ENCODE measurements at regions not wholly inside any gene's neighbourhood (a gene's known extent, or its start where the extent isn't known, plus 50 kb on each side); places are given as distances from the start of the nearest gene placed in this dataset.

- DNase-seq, result no peak
Observed at GRCh38 chr7:38002689-38003088, 82.2 kb downstream of the EPDR1 start.

- no peak for DNase-seq
Observed at GRCh38 chr7:38006559-38006958, 86.1 kb downstream of the EPDR1 start.

- no peak for DNase-seq
Observed at GRCh38 chr7:38007096-38007495, 86.7 kb downstream of the EPDR1 start.

GRCh38 chr7:38013246-38013645 lies 92.8 kb downstream of the EPDR1 start:
- DNase-seq, result no peak

GRCh38 chr7:38016567-38016966 lies 96.1 kb downstream of the EPDR1 start:
- DNase-seq, result no peak

GRCh38 chr7:38017320-38017719 lies 96.9 kb downstream of the EPDR1 start:
- no peak for DNase-seq

- DNase-seq, result no peak
Observed at GRCh38 chr7:38020121-38020785, 99.8 kb downstream of the EPDR1 start.

- DNase-seq, result no peak
Observed at GRCh38 chr7:38021892-38022291, 101.5 kb downstream of the EPDR1 start.

GRCh38 chr7:38025815-38026214 lies 105.4 kb downstream of the EPDR1 start:
- DNase-seq, result no peak

- no peak for DNase-seq
Observed at GRCh38 chr7:38027884-38028455, 107.5 kb downstream of the EPDR1 start.

- no peak for DNase-seq
Observed at GRCh38 chr7:38034062-38034908, 113.8 kb downstream of the EPDR1 start.

- DNase-seq, result no peak
Observed at GRCh38 chr7:38040831-38041230, 120.4 kb downstream of the EPDR1 start.

- no peak for DNase-seq
Observed at GRCh38 chr7:38049679-38050078, 128.4 kb upstream of the STARD3NL start.

- DNase-seq, result no peak
Observed at GRCh38 chr7:38051311-38051710, 126.7 kb upstream of the STARD3NL start.

- DNase-seq, result no peak
Observed at GRCh38 chr7:38051786-38052185, 126.3 kb upstream of the STARD3NL start.

GRCh38 chr7:38052786-38053185 lies 125.3 kb upstream of the STARD3NL start:
- DNase-seq, result no peak

GRCh38 chr7:38054199-38054598 lies 123.8 kb upstream of the STARD3NL start:
- DNase-seq, result no peak

GRCh38 chr7:38057829-38058228 lies 120.2 kb upstream of the STARD3NL start:
- DNase-seq, result no peak

GRCh38 chr7:38060116-38060515 lies 117.9 kb upstream of the STARD3NL start:
- no peak for DNase-seq

- no peak for DNase-seq
Observed at GRCh38 chr7:38060637-38061036, 117.4 kb upstream of the STARD3NL start.

GRCh38 chr7:38066391-38066790 lies 111.7 kb upstream of the STARD3NL start:
- no peak for DNase-seq

- DNase-seq, result no peak
Observed at GRCh38 chr7:38068461-38068860, 109.6 kb upstream of the STARD3NL start.

- no peak for DNase-seq
Observed at GRCh38 chr7:38069052-38069451, 109.0 kb upstream of the STARD3NL start.

GRCh38 chr7:38070718-38071117 lies 107.3 kb upstream of the STARD3NL start:
- no peak for DNase-seq

Measured in right forelimb (tissue), 1 donor.